BJ (cell line): ENCODE measurements at regions not wholly inside any gene's neighbourhood (a gene's known extent, or its start where the extent isn't known, plus 50 kb on each side); places are given as distances from the start of the nearest gene placed in this dataset.

ENCODE experiments used
- CTCF ChIA-PET: fragments of 350-600 bp; formaldehyde crosslinking; extraction: SDS; loops from one replicate; lab custom pipeline; 2021; ENCODE audit warnings: antibody characterized with exemption, inconsistent platforms; lab: Yijun Ruan, JAX
- POLR2A ChIA-PET: fragments of 300-600 bp; sonication (Branson Sonifier 250); formaldehyde crosslinking; extraction: SDS; loops from one replicate; lab custom pipeline; 2021; ENCODE audit warnings: antibody characterized with exemption; lab: Charles Lee
- DNase-seq: peaks from one replicate; pipeline ENCODE4 v3.0.0-alpha.2; 2011; ENCODE audit warnings: low read depth
- H3K27me3 ChIP-seq: 2 replicates; pipeline ENCODE4 v1.6.0; 2011; ENCODE audit warnings: low read length; ENCODE audit not compliant: control insufficient read depth, insufficient read depth
- H3K36me3 ChIP-seq: 2 replicates; pipeline ENCODE4 v1.5.1; 2011; ENCODE audit warnings: low read length; ENCODE audit not compliant: control insufficient read depth, insufficient read depth
- H3K4me3 ChIP-seq: 2 replicates; pipeline ENCODE4 v1.5.1; 2011; ENCODE audit warnings: low read depth, mild to moderate bottlenecking, control low read depth, low read length
- TF ChIP-seq, protein P1 (sequence below): IDR thresholded peaks from 2 replicates; pipeline ENCODE4 v1.5.1; 2011; ENCODE audit warnings: low read depth, mild to moderate bottlenecking, control low read depth, inconsistent platforms, low read length, moderate library complexity; ENCODE audit not compliant: insufficient read depth

DNA sequence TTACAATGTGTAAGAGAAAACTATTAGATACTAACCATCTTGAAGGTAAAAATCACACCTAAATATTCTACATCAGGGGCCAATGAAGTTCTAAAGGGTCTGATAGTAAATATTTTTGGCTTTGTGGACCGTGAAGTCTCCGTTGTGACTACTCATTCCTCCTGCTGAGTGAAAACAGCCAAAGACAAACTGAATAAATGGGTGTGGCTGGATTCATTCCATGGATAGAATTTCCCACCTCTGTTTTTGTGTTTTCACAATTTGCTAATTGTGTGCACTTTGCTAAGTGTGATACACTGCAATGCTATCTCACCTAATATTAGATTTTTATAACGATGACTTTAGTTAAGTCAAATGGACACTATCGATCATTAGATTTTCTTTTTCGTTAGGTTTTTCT is 1474.0 kb downstream of the PLA2G4A start:
- CTCF ChIA-PET = no interaction called here
- H3K36me3 ChIP-seq = no peaks in the 10 kb centered on the region
- DNase-seq = no peak
- H3K4me3 ChIP-seq = no peak overlapping the region
- TF ChIP-seq, protein P1, sequence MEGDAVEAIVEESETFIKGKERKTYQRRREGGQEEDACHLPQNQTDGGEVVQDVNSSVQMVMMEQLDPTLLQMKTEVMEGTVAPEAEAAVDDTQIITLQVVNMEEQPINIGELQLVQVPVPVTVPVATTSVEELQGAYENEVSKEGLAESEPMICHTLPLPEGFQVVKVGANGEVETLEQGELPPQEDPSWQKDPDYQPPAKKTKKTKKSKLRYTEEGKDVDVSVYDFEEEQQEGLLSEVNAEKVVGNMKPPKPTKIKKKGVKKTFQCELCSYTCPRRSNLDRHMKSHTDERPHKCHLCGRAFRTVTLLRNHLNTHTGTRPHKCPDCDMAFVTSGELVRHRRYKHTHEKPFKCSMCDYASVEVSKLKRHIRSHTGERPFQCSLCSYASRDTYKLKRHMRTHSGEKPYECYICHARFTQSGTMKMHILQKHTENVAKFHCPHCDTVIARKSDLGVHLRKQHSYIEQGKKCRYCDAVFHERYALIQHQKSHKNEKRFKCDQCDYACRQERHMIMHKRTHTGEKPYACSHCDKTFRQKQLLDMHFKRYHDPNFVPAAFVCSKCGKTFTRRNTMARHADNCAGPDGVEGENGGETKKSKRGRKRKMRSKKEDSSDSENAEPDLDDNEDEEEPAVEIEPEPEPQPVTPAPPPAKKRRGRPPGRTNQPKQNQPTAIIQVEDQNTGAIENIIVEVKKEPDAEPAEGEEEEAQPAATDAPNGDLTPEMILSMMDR = no peak
- POLR2A ChIA-PET = no interaction called here
- no peaks in the 10 kb centered on the region for H3K27me3 ChIP-seq

DNA sequence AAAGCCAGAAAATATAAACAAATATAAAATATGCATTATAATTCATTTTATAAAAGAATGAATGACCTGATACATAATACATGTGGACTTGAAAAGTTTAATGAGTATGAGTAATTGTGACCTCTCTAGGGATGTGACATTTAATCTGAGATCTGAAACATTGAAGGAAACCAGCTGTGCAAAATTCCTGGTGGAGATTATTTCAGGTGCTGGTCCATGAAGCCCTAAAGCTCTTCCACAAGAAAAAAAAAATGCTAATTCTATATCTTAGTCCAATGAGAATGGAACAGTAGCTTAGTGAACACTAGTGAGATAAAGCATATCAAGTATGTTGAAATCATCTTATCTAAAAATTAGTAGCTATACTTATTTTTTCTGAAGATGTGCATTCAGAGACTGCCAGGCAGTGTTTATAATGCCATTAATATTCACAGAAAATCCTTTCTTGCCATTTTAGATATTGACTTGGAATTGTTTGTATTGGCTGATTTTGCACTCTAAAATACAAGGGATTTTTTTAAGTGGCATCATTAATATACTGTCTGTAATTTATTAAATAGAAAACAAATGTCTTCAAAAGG is 1485.9 kb downstream of the PLA2G4A start:
- TF ChIP-seq, protein P1 = no peak
- ChIA-PET POLR2A (no interaction called here), CTCF (no interaction called here)
- no peaks in the 10 kb centered on the region for H3K27me3 ChIP-seq
- no peak overlapping the region for H3K4me3 ChIP-seq
- H3K36me3 ChIP-seq = no peaks in the 10 kb centered on the region
- DNase-seq = no peak

DNA sequence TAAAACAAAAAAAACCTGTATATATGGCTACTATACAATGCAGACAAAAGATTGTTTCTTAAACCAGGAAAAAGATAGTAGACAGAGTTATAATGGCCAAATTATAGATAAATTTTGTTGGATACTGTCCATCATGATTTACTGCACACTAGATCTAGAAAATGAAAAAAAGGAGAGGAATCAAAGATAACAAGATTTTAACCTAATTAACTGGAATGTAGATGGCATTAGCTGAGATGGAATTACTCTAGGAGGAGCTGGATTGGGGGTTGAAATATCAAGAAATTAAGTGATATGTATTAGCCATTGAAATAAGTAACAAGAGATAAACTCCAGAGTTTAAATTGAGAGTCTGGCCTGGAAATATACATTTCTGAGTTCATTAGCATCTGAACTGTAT is 1489.1 kb downstream of the PLA2G4A start:
- CTCF ChIA-PET = no interaction called here
- Histone ChIP-seq H3K36me3 (no peaks in the 10 kb centered on the region), H3K4me3 (no peak overlapping the region), H3K27me3 (no peaks in the 10 kb centered on the region)
- POLR2A ChIA-PET = no interaction called here
- DNase-seq = no peak
- TF ChIP-seq, protein P1 = no peak

DNA sequence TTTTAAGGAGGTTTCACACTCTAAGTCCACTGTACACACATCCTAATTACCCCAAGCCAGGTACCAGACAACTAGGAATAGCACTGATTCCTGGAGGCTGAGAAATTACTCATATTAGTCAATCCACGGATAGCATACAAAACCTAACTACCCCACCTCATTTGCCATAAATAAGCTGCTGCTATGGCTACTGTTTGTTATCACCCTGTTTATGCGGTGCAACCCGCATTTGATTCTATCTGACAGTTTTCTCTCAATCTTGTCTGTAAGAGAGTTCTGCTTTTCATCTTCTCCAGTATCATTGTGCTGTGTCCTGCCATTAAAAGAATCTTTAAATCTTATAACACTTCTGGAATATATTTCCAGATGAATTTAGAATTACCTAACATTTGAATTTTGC is 1496.5 kb downstream of the PLA2G4A start:
- Histone ChIP-seq H3K36me3 (no peaks in the 10 kb centered on the region), H3K27me3 (no peaks in the 10 kb centered on the region), H3K4me3 (no peak overlapping the region)
- POLR2A ChIA-PET = no interaction called here
- CTCF ChIA-PET = no interaction called here
- no peak for DNase-seq
- TF ChIP-seq, protein P1 = no peak

DNA sequence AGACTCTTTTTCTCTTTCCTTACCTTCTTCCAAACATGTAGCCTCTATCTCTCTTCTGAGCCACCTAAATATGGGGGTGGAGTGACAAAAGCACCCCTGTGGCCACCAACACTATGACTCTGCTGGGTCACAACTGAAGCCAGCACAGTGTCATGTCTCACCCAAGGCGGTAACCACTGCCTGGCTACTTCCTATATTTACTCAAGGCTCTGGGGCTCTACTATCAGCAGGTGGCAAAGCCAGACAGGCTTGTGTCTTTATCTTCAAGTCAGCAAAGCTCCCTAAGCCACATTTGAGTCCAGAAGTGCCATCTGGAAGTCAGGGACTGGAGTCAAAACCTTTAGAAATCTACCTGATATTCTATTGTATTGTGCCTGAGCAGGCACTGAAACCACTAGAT is 1515.2 kb downstream of the PLA2G4A start:
- Histone ChIP-seq H3K27me3 (no peaks in the 10 kb centered on the region), H3K36me3 (no peaks in the 10 kb centered on the region), H3K4me3 (no peak overlapping the region)
- CTCF ChIA-PET = no interaction called here
- POLR2A ChIA-PET = no interaction called here
- DNase-seq = no peak
- TF ChIP-seq, protein P1 = no peak
